IMR-90 (cell line): ENCODE measurements at regions not wholly inside any gene's neighbourhood (a gene's known extent, or its start where the extent isn't known, plus 50 kb on each side); places are given as distances from the start of the nearest gene placed in this dataset.

Source experiments
- ATAC-seq: fragments of 200-7000 bp; cut with Tn5 transposase; 2 replicates; pipeline ENCODE4 v1.9.1; 2020; ENCODE audit warnings: low read depth, mild to moderate bottlenecking, moderate library complexity
- BruUV-seq: library from RNA; stranded (reverse); fragments of 400-500 nt; replicated peaks from 2 replicates; lab custom pipeline; 2021; lab: Mats Ljungman, UMichigan
- CTCF ChIA-PET: fragments of 300-600 bp; formaldehyde crosslinking; extraction: SDS; loops from one replicate; lab custom pipeline; 2021; ENCODE audit warnings: antibody characterized with exemption; lab: Yijun Ruan, JAX
- POLR2A ChIA-PET: fragments of 300-600 bp; sonication (Branson Sonifier 250); formaldehyde crosslinking; loops from one replicate; lab custom pipeline; 2022; ENCODE audit warnings: antibody characterized with exemption; ENCODE audit not compliant: unreplicated experiment; lab: Charles Lee
- DNase-seq: peaks from one replicate; pipeline ENCODE4 v3.0.0; 2013
- H2AFZ ChIP-seq: replicated peaks from 2 replicates; pipeline ENCODE3; 2013; ENCODE audit warnings: low read length, mild to moderate bottlenecking; ENCODE audit not compliant: poor library complexity
- H2AK5ac ChIP-seq: 2 replicates; pipeline ENCODE4 v1.6.1; 2013; ENCODE audit warnings: low read depth, low read length, inconsistent platforms
- H2AK9ac ChIP-seq: replicated peaks from 2 replicates; pipeline ENCODE3; 2013; ENCODE audit warnings: mild to moderate bottlenecking, low read depth, low read length, moderate library complexity; ENCODE audit not compliant: poor library complexity
- H2BK120ac ChIP-seq: 2 replicates; pipeline ENCODE4 v1.6.1; 2013; ENCODE audit warnings: low read depth, low read length, inconsistent platforms
- H2BK15ac ChIP-seq: 3 replicates; pipeline ENCODE4 v1.6.1; 2013; ENCODE audit warnings: low read depth, low read length, inconsistent platforms
- H2BK20ac ChIP-seq: 2 replicates; pipeline ENCODE4 v1.6.1; 2013; ENCODE audit warnings: low read depth, mild to moderate bottlenecking, inconsistent platforms, low read length, moderate library complexity
- H2BK5ac ChIP-seq: 2 replicates; pipeline ENCODE4 v1.6.1; 2013; ENCODE audit warnings: mild to moderate bottlenecking, low read depth, low read length, inconsistent platforms; ENCODE audit not compliant: poor library complexity, severe bottlenecking
- H3K14ac ChIP-seq: replicated peaks from 2 replicates; pipeline ENCODE4 v1.6.1; 2013; ENCODE audit warnings: low read depth, low read length, inconsistent platforms
- H3K18ac ChIP-seq: 2 replicates; pipeline ENCODE4 v1.6.1; 2013; ENCODE audit warnings: low read depth, low read length, control low read depth
- H3K23ac ChIP-seq: 2 replicates; pipeline ENCODE4 v1.6.1; 2013; ENCODE audit warnings: low read depth, low read length, inconsistent platforms
- H3K27ac ChIP-seq: 2 replicates; pipeline ENCODE4 v1.5.1; 2013; ENCODE audit warnings: mild to moderate bottlenecking, control low read depth, low read length; ENCODE audit not compliant: insufficient read depth
- H3K27me3 ChIP-seq: 2 replicates; pipeline ENCODE4 v1.6.1; 2013; ENCODE audit warnings: low read length; ENCODE audit not compliant: control insufficient read depth, insufficient read depth
- H3K36me3 ChIP-seq: 2 replicates; pipeline ENCODE4 v1.6.1; 2013; ENCODE audit warnings: low read length, mixed read lengths; ENCODE audit not compliant: control insufficient read depth, insufficient read depth
- H3K4ac ChIP-seq: 2 replicates; pipeline ENCODE4 v1.6.1; 2013; ENCODE audit warnings: low read depth, low read length, inconsistent platforms
- H3K4me1 ChIP-seq: 2 replicates; pipeline ENCODE4 v1.6.1; 2013; ENCODE audit warnings: low read length, mixed read lengths; ENCODE audit not compliant: control insufficient read depth, insufficient read depth
- H3K4me2 ChIP-seq: 2 replicates; pipeline ENCODE4 v1.6.1; 2013; ENCODE audit warnings: low read depth, mild to moderate bottlenecking, control low read depth, low read length, moderate library complexity
- H3K4me3 ChIP-seq: 2 replicates; pipeline ENCODE4 v1.5.1; 2013; ENCODE audit warnings: low read depth, mild to moderate bottlenecking, control low read depth, low read length, moderate library complexity; ENCODE audit not compliant: insufficient read depth
- H3K56ac ChIP-seq: 2 replicates; pipeline ENCODE4 v1.6.1; 2013; ENCODE audit warnings: low read length, inconsistent platforms; ENCODE audit not compliant: insufficient read depth; ENCODE audit errors: extremely low read depth
- H3K79me1 ChIP-seq, 2 experiments: 2 replicates each; pipeline ENCODE4 v1.6.1; 2013; ENCODE audit warnings: low read length in 2 of 2, inconsistent platforms in 1 of 2, low read depth in 1 of 2
- H3K9ac ChIP-seq: 2 replicates; pipeline ENCODE4 v1.6.1; 2013; ENCODE audit warnings: low read depth, low read length, control low read depth
- H3K9me1 ChIP-seq: 2 replicates; pipeline ENCODE4 v1.6.1; 2013; ENCODE audit warnings: low read length, inconsistent platforms; ENCODE audit not compliant: insufficient read depth
- H3K9me3 ChIP-seq: 2 replicates; pipeline ENCODE4 v1.6.1; 2013; ENCODE audit warnings: low read length; ENCODE audit not compliant: control insufficient read depth, insufficient read depth
- H4K20me1 ChIP-seq: 2 replicates; pipeline ENCODE4 v1.6.1; 2013; ENCODE audit warnings: low read length, inconsistent platforms; ENCODE audit not compliant: insufficient read depth
- H4K5ac ChIP-seq: 2 replicates; pipeline ENCODE4 v1.6.1; 2013; ENCODE audit warnings: mild to moderate bottlenecking, low read depth, low read length, control low read depth
- H4K8ac ChIP-seq, 2 experiments: 2 replicates each; pipeline ENCODE4 v1.6.1; 2013; ENCODE audit warnings: low read depth in 2 of 2, low read length in 2 of 2, control low read depth in 1 of 2, inconsistent platforms in 1 of 2
- H4K91ac ChIP-seq: 2 replicates; pipeline ENCODE4 v1.6.1; 2013; ENCODE audit warnings: low read depth, low read length, inconsistent platforms; ENCODE audit not compliant: insufficient read depth
- BHLHE40 ChIP-seq: fragments of 150-350 bp; IDR thresholded peaks from 2 replicates; pipeline ENCODE4 v1.6.1; 2016; ENCODE audit warnings: mild to moderate bottlenecking, low read depth, low read length
- CEBPB ChIP-seq: IDR thresholded peaks from 2 replicates; pipeline ENCODE4 v1.6.1; 2012; ENCODE audit warnings: low read depth, low read length, improper control_type of control experiment
- CHD1 ChIP-seq: IDR thresholded peaks from 2 replicates; pipeline ENCODE4 v1.6.1; 2012; ENCODE audit warnings: low read depth, low read length, improper control_type of control experiment
- ELK1 ChIP-seq: fragments of 150-350 bp; IDR thresholded peaks from 2 replicates; pipeline ENCODE4 v1.6.1; 2016; ENCODE audit warnings: low read depth, mild to moderate bottlenecking, low read length, moderate library complexity, borderline replicate concordance
- FOS ChIP-seq: fragments of 150-350 bp; IDR thresholded peaks from 2 replicates; pipeline ENCODE4 v1.6.1; 2016; ENCODE audit warnings: low read depth, low read length
- MAFK ChIP-seq: IDR thresholded peaks from 2 replicates; pipeline ENCODE4 v1.6.1; 2012; ENCODE audit warnings: low read depth, low read length, improper control_type of control experiment
- MAZ ChIP-seq: IDR thresholded peaks from 2 replicates; pipeline ENCODE4 v1.6.1; 2012; ENCODE audit warnings: low read depth, mild to moderate bottlenecking, low read length, improper control_type of control experiment, moderate library complexity, borderline replicate concordance
- MXI1 ChIP-seq: IDR thresholded peaks from 2 replicates; pipeline ENCODE4 v1.6.1; 2012; ENCODE audit warnings: low read depth, mild to moderate bottlenecking, low read length, moderate library complexity, borderline replicate concordance
- NFE2L2 ChIP-seq: fragments of 150-350 bp; IDR thresholded peaks from 2 replicates; pipeline ENCODE4 v1.6.1; 2016; ENCODE audit warnings: low read depth, mild to moderate bottlenecking, low read length
- POLR2A ChIP-seq: IDR thresholded peaks from 2 replicates; pipeline ENCODE4 v1.6.1; 2012; ENCODE audit warnings: mild to moderate bottlenecking, low read depth, low read length
- RAD21 ChIP-seq: IDR thresholded peaks from 2 replicates; pipeline ENCODE4 v1.6.1; 2012; ENCODE audit warnings: low read length, improper control_type of control experiment
- RCOR1 ChIP-seq: IDR thresholded peaks from 2 replicates; pipeline ENCODE4 v1.6.1; 2012; ENCODE audit warnings: mild to moderate bottlenecking, low read length, improper control_type of control experiment; ENCODE audit not compliant: insufficient replicate concordance
- RFX5 ChIP-seq: IDR thresholded peaks from 2 replicates; pipeline ENCODE4 v1.8.0; 2012; ENCODE audit warnings: low read depth, mild to moderate bottlenecking, low read length, moderate library complexity
- SMC3 ChIP-seq: fragments of 150-350 bp; IDR thresholded peaks from 2 replicates; pipeline ENCODE4 v1.6.1; 2016; ENCODE audit warnings: low read depth, mild to moderate bottlenecking, antibody characterized with exemption, low read length, moderate library complexity
- WGBS, 2 experiments: methylation state at CpG; one replicate each; pipeline versions ENCODE4 v1.1.5 to v1.1.7; 2013; ENCODE audit warnings: missing lambda C conversion rate in 2 of 2; ENCODE audit not compliant: insufficient read length in 1 of 2; ENCODE audit errors: extremely low coverage in 2 of 2; 5-methylcytosine and 5-hydroxymethylcytosine counted together
- dilution Hi-C: fragments of 300-500 bp; cut with HindIII; formaldehyde crosslinking; loops from one replicate; pipeline ENCODE4 v1.14.3; 2018; ENCODE audit warnings: low sequenced_read_pairs; ENCODE audit not compliant: unreplicated experiment
- in situ Hi-C: fragments of 300-500 bp; cut with MboI; formaldehyde crosslinking; loops from 3 replicates; pipeline ENCODE4 v1.14.3; 2019; ENCODE audit warnings: low sequenced_read_pairs, inconsistent platforms, mixed read lengths
- intact Hi-C: fragments of 100-400 bp; cut with micrococcal nuclease; formaldehyde crosslinking; loops from 2 replicates; pipeline ENCODE4 v1.10.0; 2022
- TF ChIP-seq, protein P1 (sequence below): fragments of 150-350 bp; IDR thresholded peaks from 2 replicates; pipeline ENCODE4 v1.6.1; 2017; ENCODE audit warnings: mild to moderate bottlenecking, antibody characterized with exemption, low read length, low read depth
- TF ChIP-seq, protein P2 (sequence below): conservative IDR thresholded peaks from 2 replicates; pipeline ENCODE4 v1.5.1; 2012; ENCODE audit warnings: mild to moderate bottlenecking, low read depth, low read length, improper control_type of control experiment

GRCh38 chr1:62382658-62382955 lies 54.2 kb upstream of the USP1 start:
- no peak overlapping the region for H4K91ac ChIP-seq
- ChIA-PET CTCF (interaction anchor here (0.6 kb wide), 1 partner anchor 250 kb away, joined by 6 read pairs; no protein-coding TSS in a partner anchor), POLR2A (no interaction called here)
- H3K9me3 ChIP-seq: no peaks in the 10 kb centered on the region; the same call in 1 of the 2 replicates
- no peak overlapping the region for H3K23ac ChIP-seq
- no peak overlapping the region for H2BK120ac ChIP-seq
- no peak for TF ChIP-seq RAD21
- TF ChIP-seq, protein P1, sequence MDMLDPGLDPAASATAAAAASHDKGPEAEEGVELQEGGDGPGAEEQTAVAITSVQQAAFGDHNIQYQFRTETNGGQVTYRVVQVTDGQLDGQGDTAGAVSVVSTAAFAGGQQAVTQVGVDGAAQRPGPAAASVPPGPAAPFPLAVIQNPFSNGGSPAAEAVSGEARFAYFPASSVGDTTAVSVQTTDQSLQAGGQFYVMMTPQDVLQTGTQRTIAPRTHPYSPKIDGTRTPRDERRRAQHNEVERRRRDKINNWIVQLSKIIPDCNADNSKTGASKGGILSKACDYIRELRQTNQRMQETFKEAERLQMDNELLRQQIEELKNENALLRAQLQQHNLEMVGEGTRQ: no peak
- no peak for TF ChIP-seq POLR2A
- TF ChIP-seq MAFK: no peak
- TF ChIP-seq, protein P2, sequence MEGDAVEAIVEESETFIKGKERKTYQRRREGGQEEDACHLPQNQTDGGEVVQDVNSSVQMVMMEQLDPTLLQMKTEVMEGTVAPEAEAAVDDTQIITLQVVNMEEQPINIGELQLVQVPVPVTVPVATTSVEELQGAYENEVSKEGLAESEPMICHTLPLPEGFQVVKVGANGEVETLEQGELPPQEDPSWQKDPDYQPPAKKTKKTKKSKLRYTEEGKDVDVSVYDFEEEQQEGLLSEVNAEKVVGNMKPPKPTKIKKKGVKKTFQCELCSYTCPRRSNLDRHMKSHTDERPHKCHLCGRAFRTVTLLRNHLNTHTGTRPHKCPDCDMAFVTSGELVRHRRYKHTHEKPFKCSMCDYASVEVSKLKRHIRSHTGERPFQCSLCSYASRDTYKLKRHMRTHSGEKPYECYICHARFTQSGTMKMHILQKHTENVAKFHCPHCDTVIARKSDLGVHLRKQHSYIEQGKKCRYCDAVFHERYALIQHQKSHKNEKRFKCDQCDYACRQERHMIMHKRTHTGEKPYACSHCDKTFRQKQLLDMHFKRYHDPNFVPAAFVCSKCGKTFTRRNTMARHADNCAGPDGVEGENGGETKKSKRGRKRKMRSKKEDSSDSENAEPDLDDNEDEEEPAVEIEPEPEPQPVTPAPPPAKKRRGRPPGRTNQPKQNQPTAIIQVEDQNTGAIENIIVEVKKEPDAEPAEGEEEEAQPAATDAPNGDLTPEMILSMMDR: no peak
- TF ChIP-seq CEBPB: no peak
- no peak for TF ChIP-seq BHLHE40
- no peak for TF ChIP-seq RCOR1
- TF ChIP-seq SMC3: no peak
- no peak for TF ChIP-seq FOS
- no peak for TF ChIP-seq CHD1
- TF ChIP-seq ELK1: no peak
- TF ChIP-seq NFE2L2: no peak
- no peak for TF ChIP-seq RFX5
- TF ChIP-seq MXI1: no peak
- TF ChIP-seq MAZ: no peak
- peaks cover 2% of the 10 kb centered on the region; the same call in 1 of the 2 replicates for H3K4me1 ChIP-seq
- intact Hi-C loops: no loop called here
- H3K18ac ChIP-seq: no peak overlapping the region
- H4K5ac ChIP-seq: no peak overlapping the region
- in situ Hi-C loops: no loop called here
- H3K9ac ChIP-seq: no peak overlapping the region
- no peaks in the 10 kb centered on the region for H3K9me1 ChIP-seq
- DNase-seq (no peak), ATAC-seq (no peak)
- no peak overlapping the region for H3K27ac ChIP-seq
- H2BK20ac ChIP-seq: no peak overlapping the region
- H3K14ac ChIP-seq: no peak overlapping the region
- H4K20me1 ChIP-seq: no peaks in the 10 kb centered on the region
- no peak overlapping the region for H3K4me2 ChIP-seq
- WGBS, 2 experiments: no CpG with 5 or more reads among the region's 2 CpGs
- no peak overlapping the region for H2AK5ac ChIP-seq
- no peak overlapping the region for H4K8ac ChIP-seq
- H3K36me3 ChIP-seq: no peaks in the 10 kb centered on the region
- no peak overlapping the region for H2BK5ac ChIP-seq
- no TSS peak for BruUV-seq
- H2AFZ ChIP-seq: no peak overlapping the region
- no peaks in the 10 kb centered on the region for H3K79me1 ChIP-seq
- H2BK15ac ChIP-seq: no peak overlapping the region
- no peak overlapping the region for H3K4ac ChIP-seq
- no peak overlapping the region for H3K56ac ChIP-seq
- H3K4me3 ChIP-seq: no peak overlapping the region
- dilution Hi-C loops: no loop called here
- H2AK9ac ChIP-seq: no peak overlapping the region
- H3K27me3 ChIP-seq: no peaks in the 10 kb centered on the region
